Keratinocyte (primary cell): ENCODE measurements at regions not wholly inside any gene's neighbourhood (a gene's known extent, or its start where the extent isn't known, plus 50 kb on each side); places are given as distances from the start of the nearest gene placed in this dataset.
"Not testable (repeated sequence)": the region's sequence is repeated elsewhere in the genome, so short reads cannot be mapped to it uniquely, and the experiment has no call there.

Experiments
- DNase-seq: peaks from one replicate; pipeline ENCODE4 v3.0.0-alpha.2; 2011; ENCODE audit warnings: low read depth, missing footprints, low spot score
- FAIRE-seq: peaks from 2 replicates; lab custom pipeline; 2011; peaks lifted over from hg19 to GRCh38; lab: Jason Lieb, UNC
- H2AFZ ChIP-seq: 2 replicates; pipeline ENCODE4 v1.6.0; 2012; ENCODE audit warnings: low read length, control low read depth, inconsistent platforms; ENCODE audit not compliant: control insufficient read depth
- H3K27ac ChIP-seq: 2 replicates; pipeline ENCODE4 v1.5.1; 2011; ENCODE audit warnings: low read length; ENCODE audit not compliant: control insufficient read depth, insufficient read depth
- H3K27me3 ChIP-seq: 3 replicates; pipeline ENCODE4 v1.6.0; 2011; ENCODE audit warnings: low read length; ENCODE audit not compliant: control insufficient read depth, insufficient read depth; ENCODE audit errors: extremely low read depth
- H3K36me3 ChIP-seq, 2 experiments: 2 replicates in 1 of 2; 3 replicates in 1 of 2; pipeline ENCODE4 v1.5.1; 2011; ENCODE audit warnings: low read length in 2 of 2, mild to moderate bottlenecking in 1 of 2; ENCODE audit not compliant: control insufficient read depth in 2 of 2, insufficient read depth in 2 of 2; ENCODE audit errors: extremely low read depth in 1 of 2
- H3K4me1 ChIP-seq: 3 replicates; pipeline ENCODE4 v1.5.1; 2011; ENCODE audit warnings: low read length; ENCODE audit not compliant: control insufficient read depth, insufficient read depth; ENCODE audit errors: extremely low read depth
- H3K4me2 ChIP-seq: 3 replicates; pipeline ENCODE4 v1.6.0; 2011; ENCODE audit warnings: low read depth, low read length; ENCODE audit not compliant: control insufficient read depth, insufficient read depth; ENCODE audit errors: extremely low read depth
- H3K4me3 ChIP-seq, 3 experiments: fragments of 200-600 bp in 1 of 3; sonication (generic) in 1 of 3; 2 replicates in 2 of 3; 3 replicates in 1 of 3; pipeline ENCODE4 v1.5.1; 2011 to 2016; ENCODE audit warnings: low read length in 3 of 3, mild to moderate bottlenecking in 3 of 3, control low read depth in 2 of 3, inconsistent platforms in 1 of 3, low read depth in 1 of 3, mixed read lengths in 1 of 3, mixed run types in 1 of 3, moderate library complexity in 1 of 3; ENCODE audit not compliant: control insufficient read depth in 2 of 3, insufficient read depth in 2 of 3; ENCODE audit errors: extremely low read depth in 1 of 3
- H3K79me2 ChIP-seq: 2 replicates; pipeline ENCODE4 v1.6.0; 2012; ENCODE audit warnings: low read length; ENCODE audit not compliant: control insufficient read depth, insufficient read depth
- H3K9ac ChIP-seq: 3 replicates; pipeline ENCODE4 v1.6.0; 2011; ENCODE audit warnings: low read length; ENCODE audit not compliant: control insufficient read depth, insufficient read depth; ENCODE audit errors: extremely low read depth
- H3K9me1 ChIP-seq: 3 replicates; pipeline ENCODE4 v1.6.0; 2011; ENCODE audit warnings: low read length; ENCODE audit not compliant: control insufficient read depth, insufficient read depth; ENCODE audit errors: extremely low read depth
- H3K9me3 ChIP-seq: 2 replicates; pipeline ENCODE4 v1.5.1; 2012; ENCODE audit warnings: low read depth, low read length; ENCODE audit not compliant: control insufficient read depth
- H4K20me1 ChIP-seq: 3 replicates; pipeline ENCODE4 v1.6.0; 2011; ENCODE audit warnings: low read length; ENCODE audit not compliant: control insufficient read depth, insufficient read depth; ENCODE audit errors: extremely low read depth
- EZH2 ChIP-seq: IDR thresholded peaks from one replicate; pipeline ENCODE4 v1.6.1; 2012; ENCODE audit warnings: inconsistent platforms, mild to moderate bottlenecking, low read length, moderate library complexity
- dilution Hi-C: fragments of 300-500 bp; cut with MboI; formaldehyde crosslinking; loops from one replicate; pipeline ENCODE4 v1.7.0; 2020; ENCODE audit warnings: low sequenced_read_pairs; ENCODE audit not compliant: extremely low pct_ligation_motif_present
- TF ChIP-seq, protein P1 (sequence below), 3 experiments: IDR thresholded peaks in 1 of 3; conservative IDR thresholded peaks in 1 of 3; optimal IDR thresholded peaks in 1 of 3; 2 replicates in 2 of 3; 3 replicates in 1 of 3; pipeline versions ENCODE3 to v1.5.1; 2011; ENCODE audit warnings: low read length in 3 of 3, mild to moderate bottlenecking in 3 of 3, moderate library complexity in 2 of 3, control low read depth in 1 of 3, inconsistent platforms in 1 of 3; ENCODE audit not compliant: insufficient read depth in 2 of 3; ENCODE audit errors: extremely low read depth in 1 of 3

DNA sequence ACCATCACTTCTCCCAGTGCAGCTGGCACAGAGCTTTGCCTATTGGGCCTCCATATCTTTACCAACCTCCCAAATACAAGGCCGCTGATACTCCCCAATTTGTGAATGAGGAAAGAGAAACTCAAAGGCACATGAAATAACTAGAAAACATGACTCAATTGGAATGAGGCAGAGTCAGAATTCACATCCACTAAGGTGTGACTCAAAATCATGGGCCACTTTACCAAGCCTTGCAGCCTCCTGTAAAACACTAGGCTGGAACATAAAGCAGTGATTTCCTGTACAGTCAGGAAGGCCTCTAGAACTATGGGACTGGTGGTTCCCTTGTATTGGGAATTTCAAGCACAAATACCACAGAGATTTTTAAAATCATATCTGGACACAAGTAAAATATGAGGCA lies 128.6 kb downstream of the DCLK3 start:
- no peak overlapping the region for H3K9ac ChIP-seq
- no peaks in the 10 kb centered on the region for H3K36me3 ChIP-seq
- H3K9me1 ChIP-seq: no peaks in the 10 kb centered on the region
- H3K4me3 ChIP-seq: no peak overlapping the region
- FAIRE-seq: peak; percentile 88
- H3K4me2 ChIP-seq: no peak overlapping the region
- peak; percentile 7 for DNase-seq
- H3K27ac ChIP-seq: peak overlapping the region; percentile 5
- TF ChIP-seq EZH2: no peak
- TF ChIP-seq, protein P1, sequence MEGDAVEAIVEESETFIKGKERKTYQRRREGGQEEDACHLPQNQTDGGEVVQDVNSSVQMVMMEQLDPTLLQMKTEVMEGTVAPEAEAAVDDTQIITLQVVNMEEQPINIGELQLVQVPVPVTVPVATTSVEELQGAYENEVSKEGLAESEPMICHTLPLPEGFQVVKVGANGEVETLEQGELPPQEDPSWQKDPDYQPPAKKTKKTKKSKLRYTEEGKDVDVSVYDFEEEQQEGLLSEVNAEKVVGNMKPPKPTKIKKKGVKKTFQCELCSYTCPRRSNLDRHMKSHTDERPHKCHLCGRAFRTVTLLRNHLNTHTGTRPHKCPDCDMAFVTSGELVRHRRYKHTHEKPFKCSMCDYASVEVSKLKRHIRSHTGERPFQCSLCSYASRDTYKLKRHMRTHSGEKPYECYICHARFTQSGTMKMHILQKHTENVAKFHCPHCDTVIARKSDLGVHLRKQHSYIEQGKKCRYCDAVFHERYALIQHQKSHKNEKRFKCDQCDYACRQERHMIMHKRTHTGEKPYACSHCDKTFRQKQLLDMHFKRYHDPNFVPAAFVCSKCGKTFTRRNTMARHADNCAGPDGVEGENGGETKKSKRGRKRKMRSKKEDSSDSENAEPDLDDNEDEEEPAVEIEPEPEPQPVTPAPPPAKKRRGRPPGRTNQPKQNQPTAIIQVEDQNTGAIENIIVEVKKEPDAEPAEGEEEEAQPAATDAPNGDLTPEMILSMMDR (optimal IDR thresholded peaks at IDR 0.05 in 1 of 3, IDR thresholded peaks at IDR 0.05 in 1 of 3, conservative IDR thresholded peaks at IDR 0.05 in 1 of 3; ENCODE audit: extremely low read depth in 1 of 3, insufficient read depth in 2 of 3, low read length in 3 of 3): no peak
- H3K4me1 ChIP-seq: peaks cover 6% of the 10 kb centered on the region
- H3K27me3 ChIP-seq: no peaks in the 10 kb centered on the region
- H2AFZ ChIP-seq: no peak overlapping the region
- H4K20me1 ChIP-seq: no peaks in the 10 kb centered on the region
- dilution Hi-C loops: no loop called here
- no peaks in the 10 kb centered on the region for H3K9me3 ChIP-seq
- no peaks in the 10 kb centered on the region for H3K79me2 ChIP-seq

GRCh38 chr3:36633897-36634296 lies 130.5 kb downstream of the DCLK3 start:
- FAIRE-seq, H3K36me3 ChIP-seq, H3K4me1 ChIP-seq, H3K27ac ChIP-seq, H3K4me2 ChIP-seq, dilution Hi-C loops, H3K9me3 ChIP-seq, H4K20me1 ChIP-seq, H2AFZ ChIP-seq, H3K4me3 ChIP-seq, DNase-seq, H3K27me3 ChIP-seq, H3K79me2 ChIP-seq, H3K9me1 ChIP-seq, H3K9ac ChIP-seq: not testable (repeated sequence)

DNA sequence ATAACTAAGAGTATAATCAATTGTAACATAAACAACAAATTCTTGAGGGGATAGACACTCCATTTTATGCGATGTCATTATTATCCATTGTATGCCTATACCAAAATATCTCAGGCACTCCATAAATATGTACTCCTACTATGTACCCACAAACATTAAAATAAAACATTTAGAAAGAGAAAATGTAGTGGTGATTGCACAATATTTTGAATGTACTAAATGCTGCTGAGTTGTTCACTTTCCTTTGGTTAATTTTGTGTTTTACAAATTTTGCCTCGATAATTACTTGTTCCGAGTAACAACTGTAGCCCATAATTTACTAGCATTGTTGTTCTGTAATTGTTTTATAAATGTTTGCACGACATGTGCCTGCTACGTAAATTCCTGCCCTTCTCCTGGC lies 131.3 kb downstream of the DCLK3 start:
- dilution Hi-C loops: no loop called here
- H3K9ac ChIP-seq: no peak overlapping the region
- no peaks in the 10 kb centered on the region for H4K20me1 ChIP-seq
- H3K9me3 ChIP-seq: no peaks in the 10 kb centered on the region
- FAIRE-seq (no peak), DNase-seq (no peak)
- H3K36me3 ChIP-seq: no peaks in the 10 kb centered on the region
- no peak for TF ChIP-seq EZH2
- TF ChIP-seq, protein P1 (optimal IDR thresholded peaks at IDR 0.05 in 1 of 3, IDR thresholded peaks at IDR 0.05 in 1 of 3, conservative IDR thresholded peaks at IDR 0.05 in 1 of 3; ENCODE audit: extremely low read depth in 1 of 3, insufficient read depth in 2 of 3, low read length in 3 of 3): no peak
- no peak overlapping the region for H3K27ac ChIP-seq
- H3K79me2 ChIP-seq: no peaks in the 10 kb centered on the region
- H3K4me3 ChIP-seq: no peak overlapping the region
- no peak overlapping the region for H2AFZ ChIP-seq
- no peaks in the 10 kb centered on the region for H3K27me3 ChIP-seq
- no peak overlapping the region for H3K4me2 ChIP-seq
- no peaks in the 10 kb centered on the region for H3K9me1 ChIP-seq
- H3K4me1 ChIP-seq: peaks cover 6% of the 10 kb centered on the region
